ENCODE measurements at regions not wholly inside any gene's neighbourhood (a gene's known extent, or its start where the extent isn't known, plus 50 kb on each side); places are given as distances from the start of the nearest gene placed in this dataset.

DNA sequence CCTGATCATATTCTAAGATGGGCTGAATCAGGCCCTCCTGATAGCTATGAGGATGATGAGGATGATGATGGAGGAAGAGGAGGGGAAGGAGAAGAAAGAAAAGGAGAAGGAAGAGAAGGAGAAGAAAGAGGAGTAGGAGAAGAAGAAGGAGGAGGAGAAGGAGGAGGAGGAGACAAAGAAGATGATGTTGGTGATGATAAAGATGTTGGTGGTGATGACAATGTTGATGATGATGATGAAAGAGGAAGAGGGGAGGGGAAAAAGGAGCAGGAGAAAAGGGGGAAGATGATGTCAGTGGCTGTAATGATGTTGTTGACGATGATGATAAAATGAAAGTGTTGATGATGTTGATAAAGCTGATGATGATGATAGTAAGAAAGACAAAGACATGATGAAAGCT lies 119.5 kb downstream of the CDC5L start (continued):
- TF ChIP-seq GLIS2 (tag by site-specific recombination; IDR thresholded peaks at IDR 0.05), result no peak
- TF ChIP-seq ZXDB (tag by site-specific recombination; IDR thresholded peaks at IDR 0.05), result no peak
- no peak for TF ChIP-seq ZNF658 (tag by site-specific recombination; IDR thresholded peaks at IDR 0.05)
- no peak for TF ChIP-seq ZNF221 (tag by site-specific recombination; IDR thresholded peaks at IDR 0.05; ENCODE audit: borderline replicate concordance)
- TF ChIP-seq ZBTB21 (tag by site-specific recombination; IDR thresholded peaks at IDR 0.05), result 0 out of 2 replicates have a peak, but pooled peaks have one; percentile 31
- 0 out of 2 replicates have a peak, but pooled peaks have one; percentile 23 for TF ChIP-seq ZNF114 (tag by site-specific recombination; IDR thresholded peaks at IDR 0.05)
- 0 out of 2 replicates have a peak, but pooled peaks have one; percentile 35 for TF ChIP-seq ZNF366 (tag by site-specific recombination; conservative IDR thresholded peaks at IDR 0.05)

DNA sequence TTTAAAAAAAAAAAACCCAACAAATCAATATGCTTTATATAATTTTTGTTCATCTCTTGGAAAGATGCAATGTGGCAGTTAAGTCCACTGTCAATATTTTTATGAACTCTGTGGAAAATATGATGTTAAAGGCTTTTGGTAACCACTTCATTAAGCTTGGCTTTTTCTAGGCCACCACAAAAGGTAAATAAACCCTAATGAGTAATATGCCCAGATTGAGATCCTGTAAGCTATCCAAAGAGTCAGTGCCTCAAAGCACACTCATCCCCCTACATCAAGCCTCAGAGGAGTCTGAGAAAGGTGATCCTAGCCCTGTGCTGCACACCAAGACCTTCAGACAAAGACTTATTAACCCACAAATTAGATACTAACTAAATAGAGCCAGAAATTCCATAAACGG lies 121.1 kb downstream of the CDC5L start:
- CTCF ChIA-PET, result interaction anchor here (0.6 to 4.2 kb wide), 3 partner anchors 22 to 72 kb away, joined by 3 to 18 read pairs (median 3); no protein-coding TSS in a partner anchor
- Histone ChIP-seq H3K27ac (ENCODE audit: extremely low read depth, low read depth, low read length) (no peak overlapping the region), H3K36me3 (ENCODE audit: control insufficient read depth in 2 of 2, insufficient read depth in 1 of 2, low read length in 2 of 2) (no peaks in the 10 kb centered on the region), H3K4me3 (ENCODE audit: low read depth, low read length) (no peak overlapping the region), H3K9me3 (ENCODE audit: control insufficient read depth, insufficient read depth, low read depth, low read length) (no peaks in the 10 kb centered on the region), H3K4me1 (ENCODE audit: control insufficient read depth, insufficient read depth, low read length) (no peaks in the 10 kb centered on the region)
- no peak for TF ChIP-seq ZSCAN30 (tag by site-specific recombination; IDR thresholded peaks at IDR 0.05)
- TF ChIP-seq, protein P1, sequence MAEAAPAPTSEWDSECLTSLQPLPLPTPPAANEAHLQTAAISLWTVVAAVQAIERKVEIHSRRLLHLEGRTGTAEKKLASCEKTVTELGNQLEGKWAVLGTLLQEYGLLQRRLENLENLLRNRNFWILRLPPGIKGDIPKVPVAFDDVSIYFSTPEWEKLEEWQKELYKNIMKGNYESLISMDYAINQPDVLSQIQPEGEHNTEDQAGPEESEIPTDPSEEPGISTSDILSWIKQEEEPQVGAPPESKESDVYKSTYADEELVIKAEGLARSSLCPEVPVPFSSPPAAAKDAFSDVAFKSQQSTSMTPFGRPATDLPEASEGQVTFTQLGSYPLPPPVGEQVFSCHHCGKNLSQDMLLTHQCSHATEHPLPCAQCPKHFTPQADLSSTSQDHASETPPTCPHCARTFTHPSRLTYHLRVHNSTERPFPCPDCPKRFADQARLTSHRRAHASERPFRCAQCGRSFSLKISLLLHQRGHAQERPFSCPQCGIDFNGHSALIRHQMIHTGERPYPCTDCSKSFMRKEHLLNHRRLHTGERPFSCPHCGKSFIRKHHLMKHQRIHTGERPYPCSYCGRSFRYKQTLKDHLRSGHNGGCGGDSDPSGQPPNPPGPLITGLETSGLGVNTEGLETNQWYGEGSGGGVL (tag by site-specific recombination; IDR thresholded peaks at IDR 0.05), result no peak
- TF ChIP-seq ZNF335 (tag by site-specific recombination; conservative IDR thresholded peaks at IDR 0.05), result no peak
- TF ChIP-seq ZNF133 (tag by site-specific recombination; IDR thresholded peaks at IDR 0.05), result no peak
- TF ChIP-seq, protein P2, sequence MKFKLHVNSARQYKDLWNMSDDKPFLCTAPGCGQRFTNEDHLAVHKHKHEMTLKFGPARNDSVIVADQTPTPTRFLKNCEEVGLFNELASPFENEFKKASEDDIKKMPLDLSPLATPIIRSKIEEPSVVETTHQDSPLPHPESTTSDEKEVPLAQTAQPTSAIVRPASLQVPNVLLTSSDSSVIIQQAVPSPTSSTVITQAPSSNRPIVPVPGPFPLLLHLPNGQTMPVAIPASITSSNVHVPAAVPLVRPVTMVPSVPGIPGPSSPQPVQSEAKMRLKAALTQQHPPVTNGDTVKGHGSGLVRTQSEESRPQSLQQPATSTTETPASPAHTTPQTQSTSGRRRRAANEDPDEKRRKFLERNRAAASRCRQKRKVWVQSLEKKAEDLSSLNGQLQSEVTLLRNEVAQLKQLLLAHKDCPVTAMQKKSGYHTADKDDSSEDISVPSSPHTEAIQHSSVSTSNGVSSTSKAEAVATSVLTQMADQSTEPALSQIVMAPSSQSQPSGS (tag by site-specific recombination; IDR thresholded peaks at IDR 0.05; ENCODE audit: low read depth), result no peak
- no peak for TF ChIP-seq ZNF221 (tag by site-specific recombination; IDR thresholded peaks at IDR 0.05; ENCODE audit: borderline replicate concordance)
- no peak for TF ChIP-seq MEIS1 (CRISPR knock-in tag; IDR thresholded peaks at IDR 0.05; ENCODE audit: borderline replicate concordance)
- TF ChIP-seq ZNF423 (tag by site-specific recombination; IDR thresholded peaks at IDR 0.05), result no peak
- TF ChIP-seq, protein P3, sequence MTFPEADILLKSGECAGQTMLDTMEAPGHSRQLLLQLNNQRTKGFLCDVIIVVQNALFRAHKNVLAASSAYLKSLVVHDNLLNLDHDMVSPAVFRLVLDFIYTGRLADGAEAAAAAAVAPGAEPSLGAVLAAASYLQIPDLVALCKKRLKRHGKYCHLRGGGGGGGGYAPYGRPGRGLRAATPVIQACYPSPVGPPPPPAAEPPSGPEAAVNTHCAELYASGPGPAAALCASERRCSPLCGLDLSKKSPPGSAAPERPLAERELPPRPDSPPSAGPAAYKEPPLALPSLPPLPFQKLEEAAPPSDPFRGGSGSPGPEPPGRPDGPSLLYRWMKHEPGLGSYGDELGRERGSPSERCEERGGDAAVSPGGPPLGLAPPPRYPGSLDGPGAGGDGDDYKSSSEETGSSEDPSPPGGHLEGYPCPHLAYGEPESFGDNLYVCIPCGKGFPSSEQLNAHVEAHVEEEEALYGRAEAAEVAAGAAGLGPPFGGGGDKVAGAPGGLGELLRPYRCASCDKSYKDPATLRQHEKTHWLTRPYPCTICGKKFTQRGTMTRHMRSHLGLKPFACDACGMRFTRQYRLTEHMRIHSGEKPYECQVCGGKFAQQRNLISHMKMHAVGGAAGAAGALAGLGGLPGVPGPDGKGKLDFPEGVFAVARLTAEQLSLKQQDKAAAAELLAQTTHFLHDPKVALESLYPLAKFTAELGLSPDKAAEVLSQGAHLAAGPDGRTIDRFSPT (tag by site-specific recombination; IDR thresholded peaks at IDR 0.05), result no peak
- TF ChIP-seq, protein P4, sequence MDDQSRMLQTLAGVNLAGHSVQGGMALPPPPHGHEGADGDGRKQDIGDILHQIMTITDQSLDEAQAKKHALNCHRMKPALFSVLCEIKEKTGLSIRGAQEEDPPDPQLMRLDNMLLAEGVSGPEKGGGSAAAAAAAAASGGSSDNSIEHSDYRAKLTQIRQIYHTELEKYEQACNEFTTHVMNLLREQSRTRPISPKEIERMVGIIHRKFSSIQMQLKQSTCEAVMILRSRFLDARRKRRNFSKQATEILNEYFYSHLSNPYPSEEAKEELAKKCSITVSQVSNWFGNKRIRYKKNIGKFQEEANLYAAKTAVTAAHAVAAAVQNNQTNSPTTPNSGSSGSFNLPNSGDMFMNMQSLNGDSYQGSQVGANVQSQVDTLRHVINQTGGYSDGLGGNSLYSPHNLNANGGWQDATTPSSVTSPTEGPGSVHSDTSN (CRISPR knock-in tag; IDR thresholded peaks at IDR 0.05), result no peak
- no peak for TF ChIP-seq ZBTB8A (tag by site-specific recombination; IDR thresholded peaks at IDR 0.05)
- no peak for TF ChIP-seq ZNF404 (tag by site-specific recombination; IDR thresholded peaks at IDR 0.05)
- TF ChIP-seq ZNF138 (tag by site-specific recombination; IDR thresholded peaks at IDR 0.05; ENCODE audit: borderline replicate concordance), result no peak
- TF ChIP-seq ZNF521 (tag by site-specific recombination; IDR thresholded peaks at IDR 0.05), result no peak
- POLR2A ChIA-PET, result interaction anchor here (0.5 kb wide), 1 partner anchor 362 kb away, joined by 3 read pairs; no protein-coding TSS in a partner anchor
